GM12891 (cell line): ENCODE measurements at regions not wholly inside any gene's neighbourhood (a gene's known extent, or its start where the extent isn't known, plus 50 kb on each side); places are given as distances from the start of the nearest gene placed in this dataset.

Source experiments
- DNase-seq: peaks from one replicate; pipeline ENCODE4 v3.0.0; 2011; ENCODE audit warnings: low spot score; ENCODE audit not compliant: insufficient read length
- FAIRE-seq: peaks from 2 replicates; lab custom pipeline; 2011; peaks lifted over from hg19 to GRCh38; lab: Jason Lieb, UNC
- PAX5 ChIP-seq: IDR thresholded peaks from 2 replicates; pipeline ENCODE4 v1.6.1; 2011; ENCODE audit warnings: low read length, moderate library complexity, mild to moderate bottlenecking; ENCODE audit not compliant: insufficient read depth, severe bottlenecking
- POLR2A ChIP-seq: IDR thresholded peaks from 2 replicates; pipeline ENCODE4 v1.6.1; 2011; ENCODE audit warnings: low read depth, low read length, control low read depth
- POLR2AphosphoS5 ChIP-seq: IDR thresholded peaks from 2 replicates; pipeline ENCODE4 v1.6.1; 2011; ENCODE audit warnings: low read depth, low read length, control low read depth
- POU2F2 ChIP-seq: IDR thresholded peaks from 2 replicates; pipeline ENCODE4 v1.6.1; 2011; ENCODE audit warnings: low read depth, mild to moderate bottlenecking, control low read depth, low read length, moderate library complexity
- SPI1 ChIP-seq: IDR thresholded peaks from 2 replicates; pipeline ENCODE4 v1.6.1; 2011; ENCODE audit warnings: low read depth, low read length, control low read depth
- TAF1 ChIP-seq: IDR thresholded peaks from 2 replicates; pipeline ENCODE4 v1.6.1; 2011; ENCODE audit warnings: low read depth, low read length, control low read depth

- no peak for FAIRE-seq
- no peak for DNase-seq
- TF ChIP-seq POLR2AphosphoS5 (no peak), POU2F2 (no peak), PAX5 (no peak), TAF1 (no peak), POLR2A (no peak), SPI1 (no peak)
Observed at GRCh38 chr2:71857636-71858035, 290.0 kb downstream of the CYP26B1 start.

- DNase-seq (no peak), FAIRE-seq (no peak)
- TF ChIP-seq POU2F2 (no peak), POLR2A (no peak), PAX5 (no peak), SPI1 (no peak), TAF1 (no peak), POLR2AphosphoS5 (no peak)
Observed at GRCh38 chr2:71856773-71857525, 290.7 kb downstream of the CYP26B1 start.

- FAIRE-seq (no peak), DNase-seq (no peak)
- no peak for TF ChIP-seq POLR2A
- TF ChIP-seq POU2F2 = no peak
- TF ChIP-seq PAX5 = no peak
- no peak for TF ChIP-seq POLR2AphosphoS5
- no peak for TF ChIP-seq TAF1
- TF ChIP-seq SPI1 = no peak
Observed at GRCh38 chr2:71853858-71854257, 293.8 kb downstream of the CYP26B1 start.

GRCh38 chr2:71852141-71852711 is 295.4 kb downstream of the CYP26B1 start:
- no peak for DNase-seq
- no peak for FAIRE-seq
- TF ChIP-seq PAX5 (no peak), POU2F2 (no peak), POLR2AphosphoS5 (no peak), SPI1 (no peak), POLR2A (no peak), TAF1 (no peak)

- TF ChIP-seq PAX5 (no peak), POU2F2 (no peak), POLR2AphosphoS5 (no peak), TAF1 (no peak), POLR2A (no peak), SPI1 (no peak)
- no peak for DNase-seq
- FAIRE-seq = no peak
Observed at GRCh38 chr2:71851094-71851750, 296.4 kb downstream of the CYP26B1 start.

- TF ChIP-seq POU2F2 (no peak), PAX5 (no peak), TAF1 (no peak), POLR2A (no peak), POLR2AphosphoS5 (no peak), SPI1 (no peak)
- DNase-seq = no peak
- FAIRE-seq = no peak
Observed at GRCh38 chr2:71850306-71850801, 297.3 kb downstream of the CYP26B1 start.

- no peak for DNase-seq
- no peak for TF ChIP-seq POLR2AphosphoS5
- TF ChIP-seq TAF1 = no peak
- TF ChIP-seq POU2F2 = no peak
- no peak for TF ChIP-seq SPI1
- TF ChIP-seq PAX5 = no peak
- no peak for TF ChIP-seq POLR2A
- no peak for FAIRE-seq
Observed at GRCh38 chr2:71849607-71850305, 297.9 kb downstream of the CYP26B1 start.

GRCh38 chr2:71849111-71849510 is 298.6 kb downstream of the CYP26B1 start:
- no peak for DNase-seq
- no peak for FAIRE-seq

More at GRCh38 chr2:71849111-71849510, 298.6 kb downstream of the CYP26B1 start:
- no peak for TF ChIP-seq POLR2A
- no peak for TF ChIP-seq TAF1
- no peak for TF ChIP-seq POU2F2
